ENCODE measurements at regions not wholly inside any gene's neighbourhood (a gene's known extent, or its start where the extent isn't known, plus 50 kb on each side); places are given as distances from the start of the nearest gene placed in this dataset.

GRCh38 chr3:5058471-5058951, 63.6 kb upstream of the ARL8B start:
- TF ChIP-seq POLR2A (IDR thresholded peaks at IDR 0.05) (no peak), CTCF (IDR thresholded peaks at IDR 0.05) (no peak)

Measured in right lobe of liver (tissue), 4 donors.